ENCODE measurements at regions not wholly inside any gene's neighbourhood (a gene's known extent, or its start where the extent isn't known, plus 50 kb on each side); places are given as distances from the start of the nearest gene placed in this dataset.

DNA sequence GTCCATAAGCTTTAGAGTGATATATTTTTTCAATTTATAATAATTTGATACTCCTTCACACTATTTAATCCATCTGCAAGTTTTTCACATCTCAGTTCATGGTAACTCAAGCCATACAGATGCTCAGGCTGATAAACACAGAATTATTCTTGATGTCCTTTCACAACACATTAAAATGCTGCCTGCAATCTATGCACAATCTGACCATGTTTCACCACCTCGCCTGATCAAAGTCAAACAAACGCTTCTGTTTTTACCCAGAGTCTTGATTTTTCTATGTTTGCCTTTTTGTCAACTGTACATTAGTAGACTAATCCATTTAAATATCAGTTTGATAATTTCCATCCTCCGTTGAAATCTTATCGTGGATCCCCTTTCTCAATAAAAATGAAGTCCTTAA is 833.8 kb upstream of the KCND2 start:
- Histone ChIP-seq H3K4me1 (no peaks in the 10 kb centered on the region), H3K27me3 (no peaks in the 10 kb centered on the region), H3K36me3 (no peaks in the 10 kb centered on the region), H3K9me3 (no peaks in the 10 kb centered on the region), H3K4me3 (no peak overlapping the region), H3K27ac (no peak overlapping the region)
- DNase-seq (no peak), ATAC-seq (no peak)
- intact Hi-C loops (cut with DNase I), result no loop called here
- TF ChIP-seq, protein P1, sequence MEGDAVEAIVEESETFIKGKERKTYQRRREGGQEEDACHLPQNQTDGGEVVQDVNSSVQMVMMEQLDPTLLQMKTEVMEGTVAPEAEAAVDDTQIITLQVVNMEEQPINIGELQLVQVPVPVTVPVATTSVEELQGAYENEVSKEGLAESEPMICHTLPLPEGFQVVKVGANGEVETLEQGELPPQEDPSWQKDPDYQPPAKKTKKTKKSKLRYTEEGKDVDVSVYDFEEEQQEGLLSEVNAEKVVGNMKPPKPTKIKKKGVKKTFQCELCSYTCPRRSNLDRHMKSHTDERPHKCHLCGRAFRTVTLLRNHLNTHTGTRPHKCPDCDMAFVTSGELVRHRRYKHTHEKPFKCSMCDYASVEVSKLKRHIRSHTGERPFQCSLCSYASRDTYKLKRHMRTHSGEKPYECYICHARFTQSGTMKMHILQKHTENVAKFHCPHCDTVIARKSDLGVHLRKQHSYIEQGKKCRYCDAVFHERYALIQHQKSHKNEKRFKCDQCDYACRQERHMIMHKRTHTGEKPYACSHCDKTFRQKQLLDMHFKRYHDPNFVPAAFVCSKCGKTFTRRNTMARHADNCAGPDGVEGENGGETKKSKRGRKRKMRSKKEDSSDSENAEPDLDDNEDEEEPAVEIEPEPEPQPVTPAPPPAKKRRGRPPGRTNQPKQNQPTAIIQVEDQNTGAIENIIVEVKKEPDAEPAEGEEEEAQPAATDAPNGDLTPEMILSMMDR (IDR thresholded peaks at IDR 0.05), result no peak

DNA sequence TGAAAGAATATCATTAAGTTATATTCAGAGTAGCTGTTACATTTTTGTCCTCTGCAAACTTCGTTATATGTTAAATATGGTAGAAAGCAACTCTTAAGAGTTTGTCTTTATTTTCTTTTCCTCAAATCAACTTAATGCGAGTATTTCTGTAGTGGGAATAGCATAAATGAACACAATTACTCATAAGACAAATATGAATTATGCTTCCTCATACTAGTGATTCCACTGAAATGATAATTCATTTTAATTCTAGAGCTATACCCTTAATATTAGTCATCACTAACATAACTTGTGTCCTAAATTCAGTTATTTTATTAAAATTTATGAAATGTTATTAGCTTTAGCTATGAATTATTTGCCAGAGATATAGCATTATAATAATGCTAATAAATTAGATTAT is 820.6 kb upstream of the KCND2 start:
- no peak overlapping the region for H3K27ac ChIP-seq
- no peak for ATAC-seq
- TF ChIP-seq, protein P1 (IDR thresholded peaks at IDR 0.05), result no peak
- H3K9me3 ChIP-seq, result no peaks in the 10 kb centered on the region
- intact Hi-C loops (cut with DNase I), result no loop called here
- DNase-seq, result no peak
- no peak overlapping the region for H3K4me3 ChIP-seq
- no peaks in the 10 kb centered on the region for H3K4me1 ChIP-seq
- no peaks in the 10 kb centered on the region for H3K36me3 ChIP-seq
- no peaks in the 10 kb centered on the region for H3K27me3 ChIP-seq

DNA sequence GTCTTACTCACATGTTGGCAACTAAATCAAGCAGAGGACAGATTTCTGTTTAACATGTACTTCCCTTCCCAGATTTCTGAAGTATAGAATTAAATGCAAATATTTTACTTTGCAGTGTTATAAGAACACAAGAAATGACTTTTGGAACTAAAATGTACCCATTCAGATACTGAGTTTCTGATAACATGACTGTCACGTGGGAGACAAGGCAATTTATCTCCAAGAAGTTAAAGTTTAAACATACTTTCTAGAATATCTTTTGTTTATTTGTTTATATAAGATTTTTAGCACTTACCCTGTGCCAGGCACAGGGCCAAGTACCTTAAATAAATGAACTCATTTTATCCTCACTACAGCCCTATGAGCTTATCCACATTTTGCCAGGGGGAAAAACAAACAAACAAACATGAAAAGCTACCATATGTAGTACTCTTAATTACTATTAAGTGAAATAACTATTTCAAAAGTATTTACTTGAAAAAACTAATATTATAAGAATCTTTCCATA is 807.1 kb upstream of the KCND2 start:
- Histone ChIP-seq H3K4me3 (no peak overlapping the region), H3K9me3 (no peaks in the 10 kb centered on the region), H3K27ac (no peak overlapping the region), H3K27me3 (no peaks in the 10 kb centered on the region), H3K36me3 (no peaks in the 10 kb centered on the region), H3K4me1 (no peaks in the 10 kb centered on the region)
- TF ChIP-seq, protein P1 (IDR thresholded peaks at IDR 0.05), result no peak
- intact Hi-C loops (cut with DNase I), result no loop called here
- DNase-seq (no peak), ATAC-seq (no peak)

DNA sequence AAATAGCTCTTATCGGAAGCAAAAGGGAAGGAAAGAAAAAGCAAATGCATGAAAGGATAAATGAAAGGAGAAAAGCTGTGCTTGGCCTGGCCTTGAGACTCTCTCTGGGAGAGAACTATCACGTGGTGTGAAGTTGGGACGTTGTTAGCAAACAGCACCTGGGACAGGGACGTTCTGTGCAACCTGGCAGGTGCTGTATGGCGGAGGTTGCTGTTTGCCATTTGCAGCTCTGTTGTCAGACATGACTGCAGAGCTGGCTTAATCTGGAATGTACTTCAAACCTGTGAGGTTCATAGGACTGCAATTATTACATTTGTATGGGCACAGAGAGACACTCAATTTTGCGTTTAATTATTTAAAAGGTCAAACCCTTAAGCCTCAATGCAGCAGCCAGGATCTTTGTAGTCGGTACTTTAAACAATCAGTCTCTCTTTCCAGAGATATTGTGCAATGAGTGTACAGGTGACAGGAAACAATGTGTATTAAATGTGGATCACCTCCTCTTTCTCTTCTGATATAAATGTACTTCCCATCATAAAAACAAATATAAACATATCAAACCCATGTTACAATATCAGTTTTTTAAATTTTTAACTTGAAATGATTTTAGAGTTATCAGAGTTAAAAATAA is 800.5 kb upstream of the KCND2 start:
- Histone ChIP-seq H3K4me3 (no peak overlapping the region), H3K36me3 (no peaks in the 10 kb centered on the region), H3K4me1 (no peaks in the 10 kb centered on the region), H3K27ac (no peak overlapping the region), H3K9me3 (no peaks in the 10 kb centered on the region), H3K27me3 (no peaks in the 10 kb centered on the region)
- intact Hi-C loops (cut with DNase I), result no loop called here
- peak; percentile 86 for ATAC-seq
- no peak for DNase-seq
- TF ChIP-seq, protein P1 (IDR thresholded peaks at IDR 0.05), result no peak

DNA sequence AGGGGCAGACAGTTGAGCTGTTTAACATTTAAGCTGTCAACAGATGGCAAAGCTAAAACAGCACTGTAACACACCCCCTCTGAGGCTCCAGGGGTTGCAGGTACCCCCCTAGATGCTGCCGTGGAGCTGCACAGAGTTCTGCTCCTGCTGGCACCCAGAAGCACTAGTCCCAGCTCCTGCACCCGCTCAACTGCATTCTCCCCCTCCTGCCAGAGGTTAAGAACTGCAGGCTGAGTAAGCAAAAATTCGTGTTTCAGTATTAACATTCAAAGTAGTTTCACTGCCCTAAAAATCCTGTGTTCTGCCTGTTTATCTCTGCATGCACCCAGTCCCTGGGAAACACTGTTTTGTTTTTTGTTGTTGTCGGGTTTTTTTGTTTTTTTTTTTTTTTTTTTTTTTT is 790.8 kb upstream of the KCND2 start:
- no peaks in the 10 kb centered on the region for H3K9me3 ChIP-seq
- peak; percentile 39 for ATAC-seq
- H3K36me3 ChIP-seq, result no peaks in the 10 kb centered on the region
- no peaks in the 10 kb centered on the region for H3K27me3 ChIP-seq
- DNase-seq, result no peak
- no peak overlapping the region for H3K27ac ChIP-seq
- intact Hi-C loops (cut with DNase I), result no loop called here
- no peak overlapping the region for H3K4me3 ChIP-seq
- H3K4me1 ChIP-seq, result no peaks in the 10 kb centered on the region
- TF ChIP-seq, protein P1 (IDR thresholded peaks at IDR 0.05), result no peak

DNA sequence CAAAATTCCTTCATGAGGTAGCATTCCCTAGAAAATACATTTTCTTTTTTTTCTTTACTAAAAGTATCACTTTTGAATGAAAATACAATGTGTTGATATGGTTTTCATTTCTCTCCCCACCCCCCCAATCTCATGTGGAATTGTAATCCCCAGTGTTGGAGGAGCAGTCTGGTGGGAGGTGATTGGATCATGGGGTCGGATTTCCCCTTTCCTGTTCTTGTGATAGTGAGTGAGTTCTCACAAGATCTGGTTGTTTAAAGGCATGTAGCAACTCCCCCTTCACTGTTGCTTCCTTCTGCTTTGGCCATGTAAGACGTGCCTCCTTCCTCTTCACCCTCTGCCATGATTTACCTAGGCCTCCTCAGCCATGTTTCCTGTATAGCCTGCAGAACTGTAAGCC is 790.3 kb upstream of the KCND2 start:
- Histone ChIP-seq H3K27me3 (no peaks in the 10 kb centered on the region), H3K9me3 (no peaks in the 10 kb centered on the region), H3K27ac (no peak overlapping the region), H3K4me1 (no peaks in the 10 kb centered on the region), H3K36me3 (no peaks in the 10 kb centered on the region), H3K4me3 (no peak overlapping the region)
- TF ChIP-seq, protein P1 (IDR thresholded peaks at IDR 0.05), result no peak
- no peak for ATAC-seq
- DNase-seq, result no peak
- intact Hi-C loops (cut with DNase I), result no loop called here
